SJSA1 (cell line): ENCODE measurements at regions not wholly inside any gene's neighbourhood (a gene's known extent, or its start where the extent isn't known, plus 50 kb on each side); places are given as distances from the start of the nearest gene placed in this dataset.
"Not testable (repeated sequence)": the region's sequence is repeated elsewhere in the genome, so short reads cannot be mapped to it uniquely, and the experiment has no call there.

Experiments
- DNase-seq, 2 experiments: peaks; one replicate each; pipeline ENCODE4 v3.0.0-alpha.2; 2015 to 2020; ENCODE audit warnings: low spot score in 2 of 2, low read depth in 1 of 2
- H3K27ac ChIP-seq: fragments of 250-450 bp; sonication (Bioruptor Pico); 2 replicates; pipeline ENCODE4 v1.5.1; 2020; ENCODE audit warnings: mild to moderate bottlenecking, moderate library complexity
- H3K27me3 ChIP-seq: fragments of 250-450 bp; sonication (Bioruptor Pico); replicated peaks from 2 replicates; pipeline ENCODE4 v1.5.1; 2020; ENCODE audit warnings: mild to moderate bottlenecking, moderate library complexity
- H3K36me3 ChIP-seq: fragments of 250-450 bp; sonication (Bioruptor Pico); 2 replicates; pipeline ENCODE4 v1.5.1; 2020; ENCODE audit warnings: mild to moderate bottlenecking
- H3K4me1 ChIP-seq: fragments of 250-450 bp; sonication (Bioruptor Pico); replicated peaks from 2 replicates; pipeline ENCODE4 v1.6.1; 2021; ENCODE audit warnings: mild to moderate bottlenecking
- H3K4me3 ChIP-seq: fragments of 250-450 bp; sonication (Bioruptor Pico); 2 replicates; pipeline ENCODE4 v1.5.1; 2020; ENCODE audit warnings: mild to moderate bottlenecking
- H3K9me3 ChIP-seq: fragments of 250-450 bp; sonication (Bioruptor Pico); replicated peaks from 2 replicates; pipeline ENCODE4 v1.5.1; 2020; ENCODE audit warnings: mild to moderate bottlenecking

DNA sequence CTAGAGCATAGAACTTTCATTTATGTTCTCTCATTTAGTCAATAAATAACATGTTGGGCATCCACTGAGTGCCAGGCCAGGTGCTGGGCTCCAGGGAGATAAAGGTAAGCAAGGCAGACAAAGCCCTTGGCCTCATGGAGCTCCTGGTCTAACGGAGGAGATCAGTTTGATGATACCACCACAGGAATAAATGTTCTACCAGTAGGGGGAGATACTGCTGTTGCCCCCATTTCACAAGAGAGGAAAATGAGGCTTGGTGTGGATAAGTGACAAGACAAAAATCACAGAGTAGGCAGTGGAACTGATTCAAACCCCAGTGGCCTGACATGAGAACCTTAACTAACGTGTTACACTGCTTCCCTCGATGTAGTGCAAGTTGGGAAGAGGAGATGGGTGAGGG, 80.4 kb upstream of the ERCC4 start:
- no peaks in the 10 kb centered on the region for H3K36me3 ChIP-seq
- no peak for DNase-seq
- H3K9me3 ChIP-seq, result no peaks in the 10 kb centered on the region
- peaks cover 14% of the 10 kb centered on the region; the same call in 1 of the 2 replicates for H3K27me3 ChIP-seq
- H3K4me3 ChIP-seq, result no peak overlapping the region
- no peak overlapping the region for H3K27ac ChIP-seq
- no peaks in the 10 kb centered on the region for H3K4me1 ChIP-seq

GRCh38 chr16:13845232-13845631, 74.7 kb upstream of the ERCC4 start:
- no peaks in the 10 kb centered on the region for H3K9me3 ChIP-seq
- no peaks in the 10 kb centered on the region for H3K4me1 ChIP-seq
- H3K27ac ChIP-seq, result no peak overlapping the region
- no peak for DNase-seq
- no peaks in the 10 kb centered on the region for H3K36me3 ChIP-seq
- no peak overlapping the region for H3K4me3 ChIP-seq
- 0 out of 2 replicates have a peak, but pooled peaks cover 4% of the 10 kb centered on the region for H3K27me3 ChIP-seq

DNA sequence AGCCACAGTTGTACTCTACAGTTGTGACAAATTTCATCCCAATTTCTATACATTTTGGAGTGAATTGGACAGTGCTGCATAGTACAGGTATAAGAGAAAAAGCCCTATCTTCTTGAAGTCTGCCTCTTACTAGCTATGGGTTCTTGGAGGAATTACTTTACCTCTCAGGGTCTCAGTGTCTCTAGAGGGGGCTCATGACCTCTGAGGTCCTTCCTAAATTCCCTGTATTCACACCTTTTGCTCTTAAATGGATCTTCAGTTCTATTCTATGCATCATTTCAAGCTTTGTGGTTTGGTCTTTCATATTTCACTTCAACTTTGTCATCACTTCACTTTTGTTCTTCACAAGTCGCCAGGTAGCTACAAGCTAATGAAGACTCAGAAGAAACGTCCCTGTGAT, 71.2 kb upstream of the ERCC4 start:
- H3K9me3 ChIP-seq, result no peaks in the 10 kb centered on the region
- no peak overlapping the region for H3K4me3 ChIP-seq
- H3K4me1 ChIP-seq, result no peaks in the 10 kb centered on the region
- H3K27me3 ChIP-seq, result no peaks in the 10 kb centered on the region
- H3K27ac ChIP-seq, result no peak overlapping the region
- H3K36me3 ChIP-seq, result no peaks in the 10 kb centered on the region
- no peak for DNase-seq

DNA sequence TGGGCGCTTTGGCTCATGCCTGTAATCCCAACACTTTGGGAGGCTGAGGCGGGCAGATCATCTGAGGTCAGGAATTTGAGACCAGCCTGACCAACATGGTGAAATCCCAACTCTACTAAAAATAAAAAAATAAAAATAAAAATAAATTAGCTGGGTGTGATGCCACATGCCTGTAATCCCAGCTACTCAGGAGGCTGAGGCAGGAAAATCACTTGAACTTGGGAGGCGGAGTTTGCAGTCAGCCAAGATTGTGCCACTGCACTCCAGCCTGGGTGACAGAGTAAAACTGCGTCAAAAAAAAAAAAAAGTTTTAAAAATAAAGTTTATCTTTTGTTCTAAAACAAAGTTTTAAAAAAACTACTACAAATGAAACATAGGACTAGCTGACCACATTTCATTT, 69.8 kb upstream of the ERCC4 start:
- H3K4me3 ChIP-seq, H3K4me1 ChIP-seq, H3K27me3 ChIP-seq, H3K36me3 ChIP-seq, DNase-seq, H3K9me3 ChIP-seq, H3K27ac ChIP-seq: not testable (repeated sequence)

DNA sequence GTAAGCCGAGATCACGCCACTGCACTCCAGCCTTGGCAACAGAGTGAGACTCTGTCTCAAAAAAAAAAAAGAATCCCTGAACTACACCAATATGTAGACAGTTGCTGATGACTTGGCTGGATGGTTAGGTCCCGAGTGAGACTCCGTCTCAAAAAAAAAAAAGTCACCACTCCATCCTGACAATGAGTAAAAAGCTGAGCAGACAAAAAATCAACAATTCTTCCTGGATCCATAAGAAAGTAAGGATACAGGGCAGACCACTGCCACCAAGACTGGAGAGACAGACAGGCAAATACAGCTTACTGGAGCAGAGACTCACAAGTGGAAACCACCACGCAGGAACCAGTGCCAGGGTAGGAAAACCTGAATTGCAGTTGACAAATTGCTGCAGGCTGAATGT, 67.1 kb upstream of the ERCC4 start:
- H3K27ac ChIP-seq, result no peak overlapping the region
- DNase-seq, result no peak
- H3K4me1 ChIP-seq, result no peaks in the 10 kb centered on the region
- no peaks in the 10 kb centered on the region for H3K27me3 ChIP-seq
- H3K4me3 ChIP-seq, result no peak overlapping the region
- no peaks in the 10 kb centered on the region for H3K9me3 ChIP-seq
- no peaks in the 10 kb centered on the region for H3K36me3 ChIP-seq

GRCh38 chr16:13856398-13856797, 63.6 kb upstream of the ERCC4 start:
- Histone ChIP-seq H3K4me3 (no peak overlapping the region), H3K9me3 (no peaks in the 10 kb centered on the region), H3K36me3 (no peaks in the 10 kb centered on the region), H3K4me1 (no peaks in the 10 kb centered on the region), H3K27ac (no peak overlapping the region), H3K27me3 (peaks cover 3% of the 10 kb centered on the region; the same call in 1 of the 2 replicates)
- no peak for DNase-seq

- Histone ChIP-seq H3K9me3 (no peaks in the 10 kb centered on the region), H3K27me3 (peaks cover 6% of the 10 kb centered on the region; the same call in 1 of the 2 replicates), H3K27ac (no peak overlapping the region), H3K4me3 (no peak overlapping the region), H3K36me3 (no peaks in the 10 kb centered on the region), H3K4me1 (no peaks in the 10 kb centered on the region)
- DNase-seq, result no peak
These were observed 63.0 kb upstream of the ERCC4 start for GRCh38 chr16:13856811-13857511.

GRCh38 chr16:13858873-13859580, 60.9 kb upstream of the ERCC4 start:
- Histone ChIP-seq H3K27ac (no peak overlapping the region), H3K36me3 (no peaks in the 10 kb centered on the region), H3K4me1 (no peaks in the 10 kb centered on the region), H3K9me3 (no peaks in the 10 kb centered on the region), H3K27me3 (peaks cover 6% of the 10 kb centered on the region; the same call in 1 of the 2 replicates), H3K4me3 (no peak overlapping the region)
- DNase-seq, result no peak

DNA sequence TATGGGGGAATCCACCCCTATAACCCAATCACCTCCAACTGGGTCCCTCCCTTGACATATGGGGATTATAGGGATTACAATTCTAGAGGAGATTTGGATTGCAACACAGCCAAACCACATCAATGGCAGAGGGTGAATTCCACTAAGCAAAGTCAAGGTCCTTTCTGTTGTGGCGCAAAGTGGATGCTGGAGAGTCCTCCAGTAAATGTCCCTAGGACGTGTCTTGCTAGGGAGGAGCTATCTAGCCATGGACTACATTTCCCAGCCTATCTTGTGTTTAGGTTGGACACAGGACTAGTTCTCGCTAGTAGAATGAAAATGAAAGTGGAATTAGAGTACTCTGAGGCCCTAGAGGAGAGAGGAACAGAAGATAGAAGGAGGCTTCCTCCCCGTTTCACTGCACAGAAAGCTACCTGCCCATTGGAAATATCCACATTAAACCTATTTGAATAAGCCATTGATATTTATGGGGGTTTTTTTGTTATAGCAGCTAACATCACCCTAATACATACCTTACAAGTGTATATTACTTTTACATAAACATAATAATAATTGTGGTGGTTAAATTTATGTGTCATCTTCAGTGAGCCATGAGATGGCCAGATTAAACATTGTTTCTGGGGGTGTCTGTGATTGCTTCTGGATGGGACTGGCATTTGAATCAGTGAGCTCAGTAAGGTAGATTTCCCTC, 56.7 kb upstream of the ERCC4 start:
- DNase-seq, result no peak
- H3K9me3 ChIP-seq, result no peaks in the 10 kb centered on the region
- H3K36me3 ChIP-seq, result no peaks in the 10 kb centered on the region
- no peak overlapping the region for H3K27ac ChIP-seq
- peaks cover 12% of the 10 kb centered on the region; the same call in 1 of the 2 replicates for H3K27me3 ChIP-seq
- H3K4me1 ChIP-seq, result no peaks in the 10 kb centered on the region
- H3K4me3 ChIP-seq, result no peak overlapping the region

GRCh38 chr16:13864689-13865088, 55.3 kb upstream of the ERCC4 start:
- DNase-seq, result no peak
- Histone ChIP-seq H3K27me3 (peaks cover 17% of the 10 kb centered on the region; the same call in 1 of the 2 replicates), H3K4me3 (no peak overlapping the region), H3K4me1 (no peaks in the 10 kb centered on the region), H3K9me3 (no peaks in the 10 kb centered on the region), H3K36me3 (no peaks in the 10 kb centered on the region), H3K27ac (no peak overlapping the region)

- Histone ChIP-seq H3K4me3 (no peak overlapping the region), H3K27ac (no peak overlapping the region), H3K36me3 (no peaks in the 10 kb centered on the region), H3K27me3 (peaks cover 17% of the 10 kb centered on the region; the same call in 1 of the 2 replicates), H3K4me1 (no peaks in the 10 kb centered on the region), H3K9me3 (no peaks in the 10 kb centered on the region)
- DNase-seq, result peak; percentile 31 to 66
These were observed 53.9 kb upstream of the ERCC4 start for GRCh38 chr16:13866073-13866472.
